Lung (tissue), 11 donors: ENCODE measurements at regions not wholly inside any gene's neighbourhood (a gene's known extent, or its start where the extent isn't known, plus 50 kb on each side); places are given as distances from the start of the nearest gene placed in this dataset.

Source experiments
- ATAC-seq: fragments of 200-7000 bp; cut with Tn5 transposase; one replicate; pipeline ENCODE4 v1.9.1; 2020; ENCODE audit warnings: moderate number of reproducible peaks; ENCODE audit not compliant: insufficient read depth, low FRiP score
- DNase-seq, 3 donors: peaks; one replicate each; pipeline ENCODE4 v3.0.0-alpha.2; 2013 to 2017
- H3K27ac ChIP-seq, 2 donors: one replicate each; pipeline ENCODE4 v1.5.1; 2013; ENCODE audit warnings: mild to moderate bottlenecking in 2 of 2, moderate library complexity in 2 of 2, control low read depth in 1 of 2, inconsistent platforms in 1 of 2, low read depth in 1 of 2, low read length in 1 of 2
- H3K27me3 ChIP-seq, 3 donors: one replicate each; pipeline ENCODE4 v1.5.1; 2013; ENCODE audit warnings: low read length in 2 of 3; ENCODE audit not compliant: control insufficient read depth in 3 of 3, insufficient read depth in 3 of 3
- H3K36me3 ChIP-seq, 4 donors: one replicate each; pipeline ENCODE4 v1.5.1; 2013; ENCODE audit warnings: low read length in 4 of 4, mild to moderate bottlenecking in 1 of 4, moderate library complexity in 1 of 4; ENCODE audit not compliant: control insufficient read depth in 4 of 4, insufficient read depth in 4 of 4
- H3K4me1 ChIP-seq, 5 donors: one replicate each; pipeline ENCODE4 v1.5.1; 2013; ENCODE audit warnings: low read length in 5 of 5, mild to moderate bottlenecking in 2 of 5, moderate library complexity in 1 of 5; ENCODE audit not compliant: control insufficient read depth in 5 of 5, insufficient read depth in 5 of 5
- H3K4me3 ChIP-seq: one replicate; pipeline ENCODE4 v1.5.1; 2013; ENCODE audit warnings: mild to moderate bottlenecking, control low read depth, moderate library complexity
- H3K9ac ChIP-seq, 2 donors: one replicate each; pipeline ENCODE4 v1.5.1; 2013; ENCODE audit warnings: low read length in 2 of 2, control low read depth in 1 of 2; ENCODE audit not compliant: insufficient read depth in 1 of 2
- H3K9me3 ChIP-seq, 4 donors: one replicate each; pipeline ENCODE4 v1.5.1; 2013; ENCODE audit warnings: low read length in 3 of 4, mild to moderate bottlenecking in 1 of 4, moderate library complexity in 1 of 4; ENCODE audit not compliant: control insufficient read depth in 4 of 4, insufficient read depth in 3 of 4
- WGBS, 2 donors: extraction: QIAGEN DNeasy Blood & Tissue Kit; methylation state at CpG; one replicate each; pipeline ENCODE4 v1.1.7; 2013; 5-methylcytosine and 5-hydroxymethylcytosine counted together
- TF ChIP-seq, protein P1 (sequence below): IDR thresholded peaks from 2 replicates; pipeline ENCODE4 v1.5.1; 2012; ENCODE audit warnings: mild to moderate bottlenecking; ENCODE audit errors: control extremely low read depth, extremely low read depth
- donor health status: control.
- donor health status: control.
- donor health status: Bipolar disorder and iron deficiency.
- donor health status: healthy.
- donor health status: DM: yes; HTN: yes; CAD: no.

- Histone ChIP-seq H3K27ac (no peak overlapping the region), H3K4me3 (no peak overlapping the region), H3K36me3 (no peaks in the 10 kb centered on the region), H3K9ac (no peak overlapping the region), H3K27me3 (no peaks in the 10 kb centered on the region), H3K9me3 (peaks cover 0 to 3% (median 0%) of the 10 kb centered on the region in 4 donors), H3K4me1 (no peaks in the 10 kb centered on the region)
- ATAC-seq: no peak
- TF ChIP-seq, protein P1, sequence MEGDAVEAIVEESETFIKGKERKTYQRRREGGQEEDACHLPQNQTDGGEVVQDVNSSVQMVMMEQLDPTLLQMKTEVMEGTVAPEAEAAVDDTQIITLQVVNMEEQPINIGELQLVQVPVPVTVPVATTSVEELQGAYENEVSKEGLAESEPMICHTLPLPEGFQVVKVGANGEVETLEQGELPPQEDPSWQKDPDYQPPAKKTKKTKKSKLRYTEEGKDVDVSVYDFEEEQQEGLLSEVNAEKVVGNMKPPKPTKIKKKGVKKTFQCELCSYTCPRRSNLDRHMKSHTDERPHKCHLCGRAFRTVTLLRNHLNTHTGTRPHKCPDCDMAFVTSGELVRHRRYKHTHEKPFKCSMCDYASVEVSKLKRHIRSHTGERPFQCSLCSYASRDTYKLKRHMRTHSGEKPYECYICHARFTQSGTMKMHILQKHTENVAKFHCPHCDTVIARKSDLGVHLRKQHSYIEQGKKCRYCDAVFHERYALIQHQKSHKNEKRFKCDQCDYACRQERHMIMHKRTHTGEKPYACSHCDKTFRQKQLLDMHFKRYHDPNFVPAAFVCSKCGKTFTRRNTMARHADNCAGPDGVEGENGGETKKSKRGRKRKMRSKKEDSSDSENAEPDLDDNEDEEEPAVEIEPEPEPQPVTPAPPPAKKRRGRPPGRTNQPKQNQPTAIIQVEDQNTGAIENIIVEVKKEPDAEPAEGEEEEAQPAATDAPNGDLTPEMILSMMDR: no peak
- no peak for DNase-seq
- 83% methylated on average over 9 of the region's 9 CpGs for WGBS, 2 donors
These were observed 76.2 kb upstream of the ADPGK start for GRCh38 chr15:72859757-72860145.

DNA sequence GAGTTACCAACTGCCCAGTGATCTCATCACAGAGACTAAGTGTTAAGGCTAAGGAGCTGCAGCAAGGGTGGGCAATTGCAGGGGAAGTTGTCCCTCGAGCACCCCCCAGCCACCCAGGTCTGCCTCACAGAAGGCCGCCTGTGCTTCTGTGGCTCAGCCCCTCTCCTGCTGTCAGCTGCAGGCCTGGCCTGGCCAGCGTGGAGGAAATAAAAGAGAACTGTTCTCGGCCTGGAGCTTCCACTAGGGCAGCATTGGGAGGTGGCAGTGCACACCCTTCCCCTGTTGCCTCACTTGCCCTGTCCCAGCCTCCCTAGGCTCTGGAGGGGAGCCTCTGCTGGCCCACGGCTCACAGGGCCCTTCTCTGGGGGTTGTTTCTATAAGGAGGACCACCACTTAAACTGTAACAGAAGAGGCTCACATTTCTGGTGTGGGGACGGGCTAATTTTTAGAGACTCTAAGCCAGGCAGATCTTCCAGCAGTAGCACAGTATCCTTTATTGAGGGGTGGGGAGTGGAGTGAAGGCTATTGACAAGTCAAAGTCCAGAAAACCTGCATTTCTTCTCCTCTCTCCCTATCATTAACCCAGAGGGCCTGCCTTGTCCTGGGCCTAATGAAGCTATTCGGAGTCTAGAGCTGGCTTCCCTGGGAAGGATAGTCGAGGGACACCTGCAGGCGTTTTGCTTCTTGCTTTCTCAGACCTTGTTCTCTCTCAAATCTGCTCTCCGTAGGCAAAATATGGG lies 75.6 kb upstream of the ADPGK start:
- no peak for ATAC-seq
- DNase-seq: no peak
- Histone ChIP-seq H3K27me3 (no peaks in the 10 kb centered on the region), H3K9me3 (no peaks in the 10 kb centered on the region), H3K36me3 (no peaks in the 10 kb centered on the region), H3K4me3 (no peak overlapping the region), H3K9ac (no peak overlapping the region), H3K4me1 (no peaks in the 10 kb centered on the region), H3K27ac (no peak overlapping the region)
- TF ChIP-seq, protein P1: no peak
- 80 to 89% methylated on average over 10 of the region's 10 CpGs for WGBS, 2 donors

GRCh38 chr15:72858205-72858604 lies 74.6 kb upstream of the ADPGK start:
- Histone ChIP-seq H3K4me3 (no peak overlapping the region), H3K27me3 (no peaks in the 10 kb centered on the region), H3K9me3 (no peaks in the 10 kb centered on the region), H3K27ac (no peak overlapping the region), H3K9ac (no peak overlapping the region), H3K36me3 (no peaks in the 10 kb centered on the region), H3K4me1 (no peaks in the 10 kb centered on the region)
- ATAC-seq (no peak), DNase-seq (no peak)
- 90 to 91% methylated on average over 2 of the region's 2 CpGs for WGBS, 2 donors
- TF ChIP-seq, protein P1: no peak
